Keratinocyte (primary cell): ENCODE measurements at regions not wholly inside any gene's neighbourhood (a gene's known extent, or its start where the extent isn't known, plus 50 kb on each side); places are given as distances from the start of the nearest gene placed in this dataset.

Experiments used
- EZH2 ChIP-seq: IDR thresholded peaks from one replicate; pipeline ENCODE4 v1.6.1; 2012; ENCODE audit warnings: inconsistent platforms, mild to moderate bottlenecking, low read length, moderate library complexity
- TF ChIP-seq, protein P1 (sequence below), 3 experiments: IDR thresholded peaks in 1 of 3; conservative IDR thresholded peaks in 1 of 3; optimal IDR thresholded peaks in 1 of 3; 2 replicates in 2 of 3; 3 replicates in 1 of 3; pipeline versions ENCODE3 to v1.5.1; 2011; ENCODE audit warnings: low read length in 3 of 3, mild to moderate bottlenecking in 3 of 3, moderate library complexity in 2 of 3, control low read depth in 1 of 3, inconsistent platforms in 1 of 3; ENCODE audit not compliant: insufficient read depth in 2 of 3; ENCODE audit errors: extremely low read depth in 1 of 3

DNA sequence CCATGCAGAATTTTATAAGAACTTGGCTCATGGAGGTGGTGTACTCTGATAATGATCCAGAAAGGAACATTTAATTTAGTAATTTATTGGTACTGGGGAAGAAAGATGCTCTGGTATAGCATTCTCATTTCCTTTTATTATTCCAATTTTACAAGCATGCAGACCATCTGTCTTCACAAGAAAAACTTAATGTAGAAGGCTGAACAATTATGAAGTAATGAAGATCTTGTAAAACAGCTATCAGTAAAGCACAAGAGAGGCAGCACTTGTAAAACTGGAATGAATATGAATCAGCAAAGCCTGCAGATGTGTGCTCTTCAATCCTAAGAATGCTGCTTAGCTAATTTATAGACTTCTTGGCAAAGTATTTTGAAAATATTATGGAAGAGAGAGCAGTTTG lies 300.0 kb downstream of the YTHDC2 start:
- TF ChIP-seq, protein P1, sequence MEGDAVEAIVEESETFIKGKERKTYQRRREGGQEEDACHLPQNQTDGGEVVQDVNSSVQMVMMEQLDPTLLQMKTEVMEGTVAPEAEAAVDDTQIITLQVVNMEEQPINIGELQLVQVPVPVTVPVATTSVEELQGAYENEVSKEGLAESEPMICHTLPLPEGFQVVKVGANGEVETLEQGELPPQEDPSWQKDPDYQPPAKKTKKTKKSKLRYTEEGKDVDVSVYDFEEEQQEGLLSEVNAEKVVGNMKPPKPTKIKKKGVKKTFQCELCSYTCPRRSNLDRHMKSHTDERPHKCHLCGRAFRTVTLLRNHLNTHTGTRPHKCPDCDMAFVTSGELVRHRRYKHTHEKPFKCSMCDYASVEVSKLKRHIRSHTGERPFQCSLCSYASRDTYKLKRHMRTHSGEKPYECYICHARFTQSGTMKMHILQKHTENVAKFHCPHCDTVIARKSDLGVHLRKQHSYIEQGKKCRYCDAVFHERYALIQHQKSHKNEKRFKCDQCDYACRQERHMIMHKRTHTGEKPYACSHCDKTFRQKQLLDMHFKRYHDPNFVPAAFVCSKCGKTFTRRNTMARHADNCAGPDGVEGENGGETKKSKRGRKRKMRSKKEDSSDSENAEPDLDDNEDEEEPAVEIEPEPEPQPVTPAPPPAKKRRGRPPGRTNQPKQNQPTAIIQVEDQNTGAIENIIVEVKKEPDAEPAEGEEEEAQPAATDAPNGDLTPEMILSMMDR (optimal IDR thresholded peaks at IDR 0.05 in 1 of 3, IDR thresholded peaks at IDR 0.05 in 1 of 3, conservative IDR thresholded peaks at IDR 0.05 in 1 of 3; ENCODE audit: extremely low read depth in 1 of 3, insufficient read depth in 2 of 3, low read length in 3 of 3) = no peak
- TF ChIP-seq EZH2 = no peak
